DND-41 (cell line): ENCODE measurements at regions not wholly inside any gene's neighbourhood (a gene's known extent, or its start where the extent isn't known, plus 50 kb on each side); places are given as distances from the start of the nearest gene placed in this dataset.

Source experiments
- ATAC-seq: fragments of 200-7000 bp; cut with Tn5 transposase; 3 replicates; pipeline ENCODE4 v1.9.1; 2021; ENCODE audit warnings: low read depth; ENCODE audit not compliant: insufficient read depth
- DNase-seq: peaks from one replicate; pipeline ENCODE4 v3.0.0-alpha.2; 2020
- H2AFZ ChIP-seq: 2 replicates; pipeline ENCODE4 v1.6.0; 2012; ENCODE audit warnings: low read depth, low read length
- H3K27ac ChIP-seq: 2 replicates; pipeline ENCODE4 v1.5.1; 2012; ENCODE audit warnings: low read length, inconsistent platforms
- H3K27me3 ChIP-seq: fragments of 200-600 bp; sonication (generic); 2 replicates; pipeline ENCODE4 v1.6.0; 2012; ENCODE audit warnings: low read length, mild to moderate bottlenecking, inconsistent platforms; ENCODE audit not compliant: insufficient read depth, poor library complexity
- H3K36me3 ChIP-seq: 2 replicates; pipeline ENCODE4 v1.5.1; 2012; ENCODE audit warnings: low read length, inconsistent platforms; ENCODE audit not compliant: insufficient read depth
- H3K4me1 ChIP-seq: 2 replicates; pipeline ENCODE4 v1.5.1; 2012; ENCODE audit warnings: mild to moderate bottlenecking, low read length; ENCODE audit not compliant: insufficient read depth
- H3K4me2 ChIP-seq: 2 replicates; pipeline ENCODE4 v1.6.0; 2012; ENCODE audit warnings: mild to moderate bottlenecking, moderate library complexity, low read length, inconsistent platforms; ENCODE audit not compliant: insufficient read depth
- H3K4me3 ChIP-seq, 2 experiments: fragments of 200-600 bp in 1 of 2; shearing (Covaris generic) in 1 of 2; 2 replicates each; pipeline ENCODE4 v1.5.1; 2012 to 2016; ENCODE audit warnings: inconsistent platforms in 2 of 2, low read length in 2 of 2, mild to moderate bottlenecking in 2 of 2, low read depth in 1 of 2, moderate library complexity in 1 of 2
- H3K79me2 ChIP-seq: 2 replicates; pipeline ENCODE4 v1.6.0; 2012; ENCODE audit warnings: low read length, inconsistent platforms; ENCODE audit not compliant: insufficient read depth
- H3K9ac ChIP-seq: 2 replicates; pipeline ENCODE4 v1.6.0; 2012; ENCODE audit warnings: low read depth, mild to moderate bottlenecking, inconsistent platforms, low read length, moderate library complexity
- H3K9me3 ChIP-seq: 2 replicates; pipeline ENCODE4 v1.5.1; 2012; ENCODE audit warnings: low read length, moderate library complexity, mild to moderate bottlenecking, inconsistent platforms; ENCODE audit not compliant: insufficient read depth, severe bottlenecking
- H4K20me1 ChIP-seq: 2 replicates; pipeline ENCODE4 v1.6.0; 2012; ENCODE audit warnings: low read length; ENCODE audit not compliant: insufficient read depth
- EZH2 ChIP-seq: IDR thresholded peaks from 3 replicates; pipeline ENCODE4 v1.6.1; 2012; ENCODE audit warnings: borderline replicate concordance, low read depth, mild to moderate bottlenecking, moderate library complexity, low read length, inconsistent platforms; ENCODE audit not compliant: severe bottlenecking
- TF ChIP-seq, protein P1 (sequence below): IDR thresholded peaks from 2 replicates; pipeline ENCODE4 v1.5.1; 2012; ENCODE audit warnings: borderline replicate concordance, low read length, moderate library complexity, mild to moderate bottlenecking; ENCODE audit not compliant: poor library complexity, severe bottlenecking; ENCODE audit errors: extremely low read depth

DNA sequence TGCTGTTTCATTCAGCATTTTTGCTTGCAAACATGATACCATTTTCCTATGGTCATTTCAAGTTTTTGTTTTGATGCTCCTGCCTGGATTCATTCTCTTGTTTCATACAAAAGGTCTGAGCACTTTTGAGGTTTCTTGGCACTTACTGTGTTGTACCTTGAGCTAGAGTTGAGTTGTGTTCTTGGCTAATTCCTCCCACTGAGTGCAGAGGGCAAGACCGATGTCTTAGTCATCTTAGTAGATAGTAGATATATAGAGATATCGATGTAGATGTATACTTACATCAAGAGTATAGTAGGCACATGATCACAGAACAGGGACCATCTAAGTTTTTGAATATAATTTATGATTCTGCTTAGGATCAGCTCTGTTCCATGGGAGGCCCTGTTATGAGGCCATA, 366.6 kb downstream of the OSTF1 start:
- no peaks in the 10 kb centered on the region for H4K20me1 ChIP-seq
- no peaks in the 10 kb centered on the region for H3K79me2 ChIP-seq
- no peak overlapping the region for H3K9ac ChIP-seq
- H2AFZ ChIP-seq = no peak overlapping the region
- H3K27ac ChIP-seq = no peak overlapping the region
- TF ChIP-seq, protein P1, sequence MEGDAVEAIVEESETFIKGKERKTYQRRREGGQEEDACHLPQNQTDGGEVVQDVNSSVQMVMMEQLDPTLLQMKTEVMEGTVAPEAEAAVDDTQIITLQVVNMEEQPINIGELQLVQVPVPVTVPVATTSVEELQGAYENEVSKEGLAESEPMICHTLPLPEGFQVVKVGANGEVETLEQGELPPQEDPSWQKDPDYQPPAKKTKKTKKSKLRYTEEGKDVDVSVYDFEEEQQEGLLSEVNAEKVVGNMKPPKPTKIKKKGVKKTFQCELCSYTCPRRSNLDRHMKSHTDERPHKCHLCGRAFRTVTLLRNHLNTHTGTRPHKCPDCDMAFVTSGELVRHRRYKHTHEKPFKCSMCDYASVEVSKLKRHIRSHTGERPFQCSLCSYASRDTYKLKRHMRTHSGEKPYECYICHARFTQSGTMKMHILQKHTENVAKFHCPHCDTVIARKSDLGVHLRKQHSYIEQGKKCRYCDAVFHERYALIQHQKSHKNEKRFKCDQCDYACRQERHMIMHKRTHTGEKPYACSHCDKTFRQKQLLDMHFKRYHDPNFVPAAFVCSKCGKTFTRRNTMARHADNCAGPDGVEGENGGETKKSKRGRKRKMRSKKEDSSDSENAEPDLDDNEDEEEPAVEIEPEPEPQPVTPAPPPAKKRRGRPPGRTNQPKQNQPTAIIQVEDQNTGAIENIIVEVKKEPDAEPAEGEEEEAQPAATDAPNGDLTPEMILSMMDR = no peak
- TF ChIP-seq EZH2 = no peak
- no peaks in the 10 kb centered on the region for H3K36me3 ChIP-seq
- DNase-seq = no peak
- no peaks in the 10 kb centered on the region for H3K9me3 ChIP-seq
- ATAC-seq = no peak
- H3K4me1 ChIP-seq = no peaks in the 10 kb centered on the region
- peaks cover 16% of the 10 kb centered on the region for H3K27me3 ChIP-seq
- no peak overlapping the region for H3K4me3 ChIP-seq
- no peak overlapping the region for H3K4me2 ChIP-seq

DNA sequence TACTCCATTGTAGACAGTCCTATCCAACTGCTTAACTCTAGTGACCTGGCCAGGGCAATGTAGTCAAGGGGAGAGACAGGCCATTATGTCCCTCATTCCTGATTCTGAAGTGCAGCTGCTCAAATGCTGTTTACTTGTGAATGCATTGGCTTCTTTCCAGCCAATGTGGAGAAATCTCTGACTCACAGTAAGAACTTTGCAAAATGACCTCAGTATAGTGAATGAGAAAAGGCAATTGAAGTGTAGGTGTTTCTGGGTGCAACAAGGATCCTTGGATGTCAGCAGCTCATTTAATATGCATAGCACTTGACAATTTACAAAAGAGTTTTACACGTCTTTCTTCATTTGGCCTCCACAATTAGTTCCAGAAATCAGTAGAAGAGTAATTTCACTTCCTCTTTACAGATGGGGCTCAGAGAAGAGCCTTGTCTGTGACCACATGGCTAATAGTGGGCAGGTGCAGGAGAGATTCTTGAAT, 367.2 kb downstream of the OSTF1 start:
- no peaks in the 10 kb centered on the region for H3K9me3 ChIP-seq
- H3K4me3 ChIP-seq = no peak overlapping the region
- no peaks in the 10 kb centered on the region for H4K20me1 ChIP-seq
- H3K4me2 ChIP-seq = no peak overlapping the region
- H3K9ac ChIP-seq = no peak overlapping the region
- no peaks in the 10 kb centered on the region for H3K36me3 ChIP-seq
- no peak overlapping the region for H2AFZ ChIP-seq
- H3K4me1 ChIP-seq = no peaks in the 10 kb centered on the region
- no peak for ATAC-seq
- no peak for DNase-seq
- no peaks in the 10 kb centered on the region for H3K79me2 ChIP-seq
- TF ChIP-seq, protein P1 = no peak
- TF ChIP-seq EZH2 = no peak
- H3K27me3 ChIP-seq = peaks cover 10% of the 10 kb centered on the region
- no peak overlapping the region for H3K27ac ChIP-seq

DNA sequence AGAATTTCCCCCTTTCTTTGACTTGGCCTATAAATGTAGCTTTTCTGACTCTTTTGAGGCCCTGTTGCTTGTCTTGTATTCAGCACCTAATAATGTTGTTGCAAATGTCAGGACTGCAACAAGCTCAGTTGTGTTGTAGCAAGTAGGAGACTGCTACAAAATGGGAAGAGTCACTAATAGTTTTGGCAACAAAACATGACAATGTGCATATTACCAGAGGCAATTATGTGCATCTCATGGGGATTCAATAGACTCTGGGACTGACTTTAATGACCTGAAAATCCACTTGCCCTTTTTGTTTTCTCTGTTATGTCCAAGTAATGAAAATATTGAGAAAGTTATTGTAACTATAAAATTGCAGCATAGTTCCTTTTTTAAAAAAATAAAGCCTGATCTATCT, 368.4 kb downstream of the OSTF1 start:
- Histone ChIP-seq H3K9me3 (no peaks in the 10 kb centered on the region), H3K27ac (no peak overlapping the region), H3K9ac (no peak overlapping the region), H4K20me1 (no peaks in the 10 kb centered on the region), H2AFZ (no peak overlapping the region), H3K36me3 (no peaks in the 10 kb centered on the region), H3K27me3 (peaks cover 2% of the 10 kb centered on the region), H3K4me1 (no peaks in the 10 kb centered on the region), H3K79me2 (no peaks in the 10 kb centered on the region), H3K4me2 (no peak overlapping the region), H3K4me3 (no peak overlapping the region)
- no peak for DNase-seq
- ATAC-seq = no peak
- TF ChIP-seq, protein P1 = no peak
- no peak for TF ChIP-seq EZH2
